ENCODE measurements at regions not wholly inside any gene's neighbourhood (a gene's known extent, or its start where the extent isn't known, plus 50 kb on each side); places are given as distances from the start of the nearest gene placed in this dataset.
"Not testable (repeated sequence)": the region's sequence is repeated elsewhere in the genome, so short reads cannot be mapped to it uniquely, and the experiment has no call there.

DNA sequence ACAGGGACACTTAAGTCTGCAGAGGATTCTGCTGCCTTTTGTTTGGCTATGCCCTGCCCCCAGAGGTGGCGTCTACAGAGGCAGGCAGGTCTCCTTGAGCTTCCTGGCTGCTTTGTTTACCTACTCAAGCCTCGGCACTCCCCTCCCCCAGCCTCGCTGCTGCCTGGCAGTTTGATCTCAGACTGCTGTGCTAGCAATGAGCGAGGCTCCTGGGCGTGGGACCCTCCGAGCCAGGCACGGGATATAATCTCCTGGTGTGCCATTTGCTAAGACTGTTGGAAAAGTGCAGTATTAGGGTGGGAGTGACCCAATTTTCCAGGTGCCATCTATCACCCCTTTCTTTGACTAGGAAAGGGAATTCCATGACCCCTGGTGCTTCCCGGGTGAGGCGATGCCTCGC, 725.0 kb upstream of the HS6ST1 start:
- TF ChIP-seq EZH2 (optimal IDR thresholded peaks at IDR 0.05; ENCODE audit: low read depth, low read length); CTCF (IDR thresholded peaks at IDR 0.05; ENCODE audit: low read length): not testable (repeated sequence)
